Mesenchymal stem cell (in vitro differentiated cells and primary cell): ENCODE measurements at regions not wholly inside any gene's neighbourhood (a gene's known extent, or its start where the extent isn't known, plus 50 kb on each side); places are given as distances from the start of the nearest gene placed in this dataset.

Experiments used
- DNase-seq: peaks from one replicate; pipeline ENCODE4 v3.0.0-alpha.2; 2013
- H2AFZ ChIP-seq: one replicate; pipeline ENCODE4 v1.6.1; 2013; ENCODE audit warnings: low read depth, mild to moderate bottlenecking, control low read depth, inconsistent platforms, low read length, moderate library complexity
- H2AK5ac ChIP-seq: 2 replicates; pipeline ENCODE4 v1.6.1; 2013; ENCODE audit warnings: low read length, moderate library complexity, mild to moderate bottlenecking, inconsistent platforms; ENCODE audit not compliant: severe bottlenecking
- H2BK120ac ChIP-seq: one replicate; pipeline ENCODE4 v1.6.1; 2013; ENCODE audit warnings: low read depth, mild to moderate bottlenecking, inconsistent platforms, low read length, moderate library complexity
- H2BK12ac ChIP-seq, 2 experiments: one replicate each; pipeline ENCODE4 v1.6.1; 2013; ENCODE audit warnings: inconsistent platforms in 2 of 2, low read length in 2 of 2, mild to moderate bottlenecking in 2 of 2, moderate library complexity in 2 of 2, control low read depth in 1 of 2
- H2BK15ac ChIP-seq: one replicate; pipeline ENCODE4 v1.6.1; 2013; ENCODE audit warnings: mild to moderate bottlenecking, low read depth, inconsistent platforms; ENCODE audit not compliant: poor library complexity, severe bottlenecking
- H2BK5ac ChIP-seq: 2 replicates; pipeline ENCODE4 v1.6.1; 2013; ENCODE audit warnings: low read depth, mild to moderate bottlenecking, low read length, control low read depth, inconsistent platforms; ENCODE audit not compliant: poor library complexity, severe bottlenecking
- H3K14ac ChIP-seq, 2 experiments: one replicate each; pipeline ENCODE4 v1.6.1; 2013; ENCODE audit warnings: inconsistent platforms in 2 of 2, low read length in 2 of 2, control low read depth in 1 of 2, mild to moderate bottlenecking in 1 of 2, moderate library complexity in 1 of 2
- H3K18ac ChIP-seq, 2 experiments: one replicate each; pipeline ENCODE4 v1.6.1; 2013; ENCODE audit warnings: inconsistent platforms in 2 of 2, low read length in 2 of 2, control low read depth in 1 of 2, low read depth in 1 of 2, mild to moderate bottlenecking in 1 of 2
- H3K23ac ChIP-seq, 2 experiments: one replicate each; pipeline ENCODE4 v1.6.1; 2013; ENCODE audit warnings: inconsistent platforms in 2 of 2, low read length in 2 of 2, mild to moderate bottlenecking in 2 of 2, moderate library complexity in 2 of 2, control low read depth in 1 of 2
- H3K27ac ChIP-seq: 2 replicates; pipeline ENCODE4 v1.5.1; 2013; ENCODE audit warnings: mild to moderate bottlenecking, moderate library complexity, low read length, control low read depth, inconsistent platforms; ENCODE audit not compliant: poor library complexity, severe bottlenecking
- H3K27me3 ChIP-seq, 2 experiments: 2 replicates each; pipeline versions ENCODE4 v1.6.1 to v1.7.0; 2013; ENCODE audit warnings: low read length in 2 of 2, mild to moderate bottlenecking in 2 of 2, moderate library complexity in 2 of 2, control low read depth in 1 of 2, inconsistent platforms in 1 of 2; ENCODE audit not compliant: control insufficient read depth in 1 of 2, insufficient read depth in 1 of 2
- H3K36me3 ChIP-seq, 2 experiments: 2 replicates each; pipeline versions ENCODE4 v1.6.1 to v1.7.0; 2013; ENCODE audit warnings: low read length in 2 of 2, control low read depth in 1 of 2, inconsistent platforms in 1 of 2, low read depth in 1 of 2, mild to moderate bottlenecking in 1 of 2; ENCODE audit not compliant: insufficient read depth in 2 of 2, control insufficient read depth in 1 of 2
- H3K4ac ChIP-seq, 2 experiments: one replicate each; pipeline ENCODE4 v1.6.1; 2013; ENCODE audit warnings: inconsistent platforms in 2 of 2, low read length in 2 of 2, mild to moderate bottlenecking in 2 of 2, moderate library complexity in 2 of 2, control low read depth in 1 of 2, low read depth in 1 of 2
- H3K4me1 ChIP-seq: 2 replicates; pipeline ENCODE4 v1.6.1; 2013; ENCODE audit warnings: low read depth, low read length, control low read depth; ENCODE audit not compliant: control insufficient read depth, insufficient read depth
- H3K4me2 ChIP-seq: 2 replicates; pipeline ENCODE4 v1.6.1; 2013; ENCODE audit warnings: low read length, mild to moderate bottlenecking, inconsistent platforms; ENCODE audit not compliant: poor library complexity, severe bottlenecking
- H3K4me3 ChIP-seq, 2 experiments: 2 replicates each; pipeline versions ENCODE4 v1.5.1 to v1.7.0; 2013; ENCODE audit warnings: low read length in 2 of 2, mild to moderate bottlenecking in 2 of 2, control low read depth in 1 of 2, low read depth in 1 of 2; ENCODE audit not compliant: insufficient read depth in 1 of 2
- H3K79me1 ChIP-seq: replicated peaks from 2 replicates; pipeline ENCODE4 v1.6.1; 2013; ENCODE audit warnings: mild to moderate bottlenecking, control low read depth, low read length, inconsistent platforms; ENCODE audit not compliant: poor library complexity, severe bottlenecking
- H3K9ac ChIP-seq: 2 replicates; pipeline ENCODE4 v1.7.0; 2013; ENCODE audit warnings: mild to moderate bottlenecking, low read length, moderate library complexity
- H3K9me3 ChIP-seq: 2 replicates; pipeline ENCODE4 v1.7.0; 2013; ENCODE audit warnings: mild to moderate bottlenecking, low read length; ENCODE audit not compliant: control insufficient read depth
- H4K8ac ChIP-seq: one replicate; pipeline ENCODE4 v1.6.1; 2013; ENCODE audit warnings: inconsistent platforms, mild to moderate bottlenecking, low read length, moderate library complexity
- H4K91ac ChIP-seq: one replicate; pipeline ENCODE4 v1.6.1; 2013; ENCODE audit warnings: mild to moderate bottlenecking, low read length, inconsistent platforms
- WGBS: methylation state at CpG from one replicate; pipeline ENCODE4 v1.1.7; 2013; ENCODE audit warnings: mixed read lengths; 5-methylcytosine and 5-hydroxymethylcytosine counted together

GRCh38 chr15:62571072-62571471 lies 406.0 kb upstream of the C2CD4B start:
- Histone ChIP-seq H2BK120ac (no peak overlapping the region), H3K9ac (no peak overlapping the region), H3K4me1 (peaks cover 17% of the 10 kb centered on the region), H3K4ac (no peak overlapping the region), H3K9me3 (no peaks in the 10 kb centered on the region), H2BK5ac (no peak overlapping the region), H3K14ac (no peak overlapping the region), H2BK15ac (no peak overlapping the region), H4K8ac (no peak overlapping the region), H3K79me1 (peaks cover 17% of the 10 kb centered on the region), H3K27ac (no peak overlapping the region), H3K27me3 (no peaks in the 10 kb centered on the region), H3K18ac (no peak overlapping the region), H4K91ac (no peak overlapping the region), H3K23ac (no peak overlapping the region), H2AK5ac (peak overlapping the region; percentile 7), H3K4me3 (no peak overlapping the region), H2AFZ (no peak overlapping the region), H3K36me3 (peaks cover 0 to 6% of the 10 kb centered on the region in 2 experiments), H3K4me2 (no peak overlapping the region), H2BK12ac (no peak overlapping the region)
- DNase-seq: no peak
- 95% methylated on average over 5 of the region's 7 CpGs for WGBS

- H3K9ac ChIP-seq: no peak overlapping the region
- no peak overlapping the region for H3K4ac ChIP-seq
- H3K27me3 ChIP-seq: no peaks in the 10 kb centered on the region
- H3K27ac ChIP-seq: no peak overlapping the region
- DNase-seq: no peak
- 77% methylated on average over 7 of the region's 7 CpGs for whole genome bisulfite sequencing
- H3K4me3 ChIP-seq: no peak overlapping the region
- no peak overlapping the region for H3K23ac ChIP-seq
- H3K18ac ChIP-seq: no peak overlapping the region
- peaks cover 17% of the 10 kb centered on the region for H3K79me1 ChIP-seq
- no peak overlapping the region for H4K8ac ChIP-seq
- H3K36me3 ChIP-seq: peaks cover 0 to 6% of the 10 kb centered on the region in 2 experiments
- H3K9me3 ChIP-seq: no peaks in the 10 kb centered on the region
- no peak overlapping the region for H3K14ac ChIP-seq
- no peak overlapping the region for H2BK5ac ChIP-seq
- no peak overlapping the region for H3K4me2 ChIP-seq
- peaks cover 17% of the 10 kb centered on the region for H3K4me1 ChIP-seq
- no peak overlapping the region for H2AFZ ChIP-seq
- H2BK12ac ChIP-seq: no peak overlapping the region
- no peak overlapping the region for H2BK15ac ChIP-seq
- H4K91ac ChIP-seq: no peak overlapping the region
- no peak overlapping the region for H2AK5ac ChIP-seq
- no peak overlapping the region for H2BK120ac ChIP-seq
Observed at GRCh38 chr15:62572797-62573196, 407.7 kb upstream of the C2CD4B start.

GRCh38 chr15:62573876-62574275 lies 408.8 kb upstream of the C2CD4B start:
- no peak for DNase-seq
- H3K27ac ChIP-seq: no peak overlapping the region
- no peak overlapping the region for H3K9ac ChIP-seq
- no peak overlapping the region for H2BK5ac ChIP-seq
- H3K36me3 ChIP-seq: peaks cover 0 to under 1% of the 10 kb centered on the region in 2 experiments
- no peak overlapping the region for H2AK5ac ChIP-seq
- 95% methylated on average over 3 of the region's 3 CpGs for WGBS
- H2BK120ac ChIP-seq: no peak overlapping the region
- no peak overlapping the region for H2BK15ac ChIP-seq
- H3K4me3 ChIP-seq: no peak overlapping the region
- no peak overlapping the region for H3K18ac ChIP-seq
- no peak overlapping the region for H4K8ac ChIP-seq
- no peak overlapping the region for H3K14ac ChIP-seq
- no peak overlapping the region for H2AFZ ChIP-seq
- H3K27me3 ChIP-seq: no peaks in the 10 kb centered on the region
- H3K4me2 ChIP-seq: no peak overlapping the region
- no peak overlapping the region for H3K23ac ChIP-seq
- peaks cover 13% of the 10 kb centered on the region for H3K4me1 ChIP-seq
- peaks cover 17% of the 10 kb centered on the region for H3K79me1 ChIP-seq
- H3K9me3 ChIP-seq: no peaks in the 10 kb centered on the region
- no peak overlapping the region for H3K4ac ChIP-seq
- no peak overlapping the region for H4K91ac ChIP-seq
- no peak overlapping the region for H2BK12ac ChIP-seq

- Histone ChIP-seq H2AFZ (no peak overlapping the region), H3K4ac (no peak overlapping the region), H3K27ac (no peak overlapping the region), H3K79me1 (peaks cover 7% of the 10 kb centered on the region), H3K4me2 (no peak overlapping the region), H2BK12ac (no peak overlapping the region), H3K27me3 (no peaks in the 10 kb centered on the region), H4K8ac (no peak overlapping the region), H3K9ac (no peak overlapping the region), H3K23ac (no peak overlapping the region), H3K4me1 (no peaks in the 10 kb centered on the region), H2BK5ac (no peak overlapping the region), H3K4me3 (no peak overlapping the region), H2BK15ac (no peak overlapping the region), H3K36me3 (peaks cover 0 to 3% of the 10 kb centered on the region in 2 experiments), H4K91ac (no peak overlapping the region), H2BK120ac (no peak overlapping the region), H2AK5ac (no peak overlapping the region), H3K18ac (no peak overlapping the region), H3K14ac (no peak overlapping the region), H3K9me3 (no peaks in the 10 kb centered on the region)
- no peak for DNase-seq
- 94% methylated on average over 5 of the region's 6 CpGs for WGBS
Observed at GRCh38 chr15:62578546-62578945, 413.5 kb upstream of the C2CD4B start.
